ENCODE measurements at regions not wholly inside any gene's neighbourhood (a gene's known extent, or its start where the extent isn't known, plus 50 kb on each side); places are given as distances from the start of the nearest gene placed in this dataset.

GRCh38 chr3:150067561-150067960, 96.9 kb upstream of the PFN2 start:
- intact Hi-C loops (cut with micrococcal nuclease) = no loop called here
- Histone ChIP-seq H3K79me2 (ENCODE audit: insufficient read depth, low read length) (no peaks in the 10 kb centered on the region), H3K36me3 (replicated peaks in 1 of 2; ENCODE audit: control insufficient read depth in 1 of 2, insufficient read depth in 2 of 2, low read length in 2 of 2) (no peaks in the 10 kb centered on the region), H3K9ac (ENCODE audit: insufficient read depth, low read length, poor library complexity, severe bottlenecking) (no peak overlapping the region), H4K20me1 (ENCODE audit: insufficient read depth, low read length) (no peaks in the 10 kb centered on the region), H3K9me3 (replicated peaks in 1 of 2; ENCODE audit: control insufficient read depth in 1 of 2, insufficient read depth in 1 of 2, low read length in 2 of 2) (no peaks in the 10 kb centered on the region), H3K4me3 (replicated peaks in 1 of 3; ENCODE audit: low read depth in 2 of 3, low read length in 3 of 3) (no peak overlapping the region), H3K4me2 (replicated peaks; ENCODE audit: extremely low read depth, low read length, poor library complexity, severe bottlenecking) (no peak overlapping the region), H3K27ac (ENCODE audit: low read depth in 1 of 2, low read length in 2 of 2) (no peak overlapping the region), H3K4me1 (ENCODE audit: control insufficient read depth in 1 of 2, insufficient read depth in 2 of 2, low read length in 2 of 2) (no peaks in the 10 kb centered on the region), H3K27me3 (ENCODE audit: control insufficient read depth in 2 of 2, insufficient read depth in 2 of 2, low read length in 2 of 2) (no peaks in the 10 kb centered on the region), H2AFZ (ENCODE audit: insufficient read depth, low read depth, low read length, poor library complexity, severe bottlenecking) (no peak overlapping the region)
- no peak for DNase-seq
- WGBS (ENCODE audit: insufficient coverage) = 89% methylated on average over 3 of the region's 3 CpGs
- TF ChIP-seq, protein P1, sequence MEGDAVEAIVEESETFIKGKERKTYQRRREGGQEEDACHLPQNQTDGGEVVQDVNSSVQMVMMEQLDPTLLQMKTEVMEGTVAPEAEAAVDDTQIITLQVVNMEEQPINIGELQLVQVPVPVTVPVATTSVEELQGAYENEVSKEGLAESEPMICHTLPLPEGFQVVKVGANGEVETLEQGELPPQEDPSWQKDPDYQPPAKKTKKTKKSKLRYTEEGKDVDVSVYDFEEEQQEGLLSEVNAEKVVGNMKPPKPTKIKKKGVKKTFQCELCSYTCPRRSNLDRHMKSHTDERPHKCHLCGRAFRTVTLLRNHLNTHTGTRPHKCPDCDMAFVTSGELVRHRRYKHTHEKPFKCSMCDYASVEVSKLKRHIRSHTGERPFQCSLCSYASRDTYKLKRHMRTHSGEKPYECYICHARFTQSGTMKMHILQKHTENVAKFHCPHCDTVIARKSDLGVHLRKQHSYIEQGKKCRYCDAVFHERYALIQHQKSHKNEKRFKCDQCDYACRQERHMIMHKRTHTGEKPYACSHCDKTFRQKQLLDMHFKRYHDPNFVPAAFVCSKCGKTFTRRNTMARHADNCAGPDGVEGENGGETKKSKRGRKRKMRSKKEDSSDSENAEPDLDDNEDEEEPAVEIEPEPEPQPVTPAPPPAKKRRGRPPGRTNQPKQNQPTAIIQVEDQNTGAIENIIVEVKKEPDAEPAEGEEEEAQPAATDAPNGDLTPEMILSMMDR (IDR thresholded peaks at IDR 0.05) = no peak
- Mint-ChIP-seq H3K27ac (no peak overlapping the region), H3K4me3 (no peak overlapping the region), H3K9me3 (no peaks in the 10 kb centered on the region), H3K27me3 (ENCODE audit: low read depth in 3 of 3) (peaks cover 4 to 22% (median 16%) of the 10 kb centered on the region in 3 donors), H3K4me1 (no peaks in the 10 kb centered on the region), H3K36me3 (no peaks in the 10 kb centered on the region)

GRCh38 chr3:150064971-150065370, 94.3 kb upstream of the PFN2 start:
- Histone ChIP-seq H4K20me1 (ENCODE audit: insufficient read depth, low read length) (no peaks in the 10 kb centered on the region), H3K79me2 (ENCODE audit: insufficient read depth, low read length) (no peaks in the 10 kb centered on the region), H3K9ac (ENCODE audit: insufficient read depth, low read length, poor library complexity, severe bottlenecking) (no peak overlapping the region), H3K27ac (ENCODE audit: low read depth in 1 of 2, low read length in 2 of 2) (no peak overlapping the region), H3K36me3 (replicated peaks in 1 of 2; ENCODE audit: control insufficient read depth in 1 of 2, insufficient read depth in 2 of 2, low read length in 2 of 2) (no peaks in the 10 kb centered on the region), H2AFZ (ENCODE audit: insufficient read depth, low read depth, low read length, poor library complexity, severe bottlenecking) (no peak overlapping the region), H3K4me2 (replicated peaks; ENCODE audit: extremely low read depth, low read length, poor library complexity, severe bottlenecking) (no peak overlapping the region), H3K4me3 (replicated peaks in 1 of 3; ENCODE audit: low read depth in 2 of 3, low read length in 3 of 3) (no peak overlapping the region), H3K27me3 (ENCODE audit: control insufficient read depth in 2 of 2, insufficient read depth in 2 of 2, low read length in 2 of 2) (no peaks in the 10 kb centered on the region), H3K4me1 (ENCODE audit: control insufficient read depth in 1 of 2, insufficient read depth in 2 of 2, low read length in 2 of 2) (no peaks in the 10 kb centered on the region), H3K9me3 (replicated peaks in 1 of 2; ENCODE audit: control insufficient read depth in 1 of 2, insufficient read depth in 1 of 2, low read length in 2 of 2) (no peaks in the 10 kb centered on the region)
- Mint-ChIP-seq H3K4me3 (no peak overlapping the region), H3K9me3 (no peaks in the 10 kb centered on the region), H3K27me3 (ENCODE audit: low read depth in 3 of 3) (peaks cover 4 to 13% (median 13%) of the 10 kb centered on the region in 3 donors), H3K4me1 (no peaks in the 10 kb centered on the region), H3K27ac (no peak overlapping the region), H3K36me3 (no peaks in the 10 kb centered on the region)
- TF ChIP-seq, protein P1 (IDR thresholded peaks at IDR 0.05) = no peak
- WGBS (ENCODE audit: insufficient coverage) = no CpG with 5 or more reads among the region's 2 CpGs
- DNase-seq = no peak
- intact Hi-C loops (cut with micrococcal nuclease) = no loop called here

All from CD14-positive monocyte (primary cell).